Activated CD8-positive, alpha-beta T cell treated with anti-CD3 and anti-CD28 coated beads, Interleukin-2, amount 10 ng/mL, durations not matched to agents 7 days and 5 days (primary cell): ENCODE measurements at regions not wholly inside any gene's neighbourhood (a gene's known extent, or its start where the extent isn't known, plus 50 kb on each side); places are given as distances from the start of the nearest gene placed in this dataset.

Source experiments
- ATAC-seq: fragments of 150-1000 bp; cut with Tn5 transposase; one replicate; pipeline ENCODE4 v1.10.0; 2021; ENCODE audit warnings: moderate library complexity
- CTCF ChIA-PET: fragments of 350-600 bp; sonication (Branson Sonifier 250); formaldehyde crosslinking; loops from one replicate; lab custom pipeline; 2021; ENCODE audit warnings: antibody characterized with exemption; lab: Charles Lee
- POLR2A ChIA-PET: fragments of 350-600 bp; sonication (Branson Sonifier 250); formaldehyde crosslinking; loops from one replicate; lab custom pipeline; 2021; ENCODE audit warnings: antibody characterized with exemption; lab: Charles Lee
- DNase-seq: peaks from one replicate; pipeline ENCODE4 v3.0.0-alpha.2; 2020
- H3K27ac Mint-ChIP-seq: one replicate; pipeline ENCODE4 v1.8.0; 2021; ENCODE audit warnings: mild to moderate bottlenecking, mixed read lengths
- H3K27me3 Mint-ChIP-seq: one replicate; pipeline ENCODE4 v1.8.0; 2021; ENCODE audit warnings: low read depth, mixed read lengths
- H3K36me3 Mint-ChIP-seq: one replicate; pipeline ENCODE4 v1.8.0; 2021; ENCODE audit warnings: low read depth, mixed read lengths
- H3K4me1 Mint-ChIP-seq: one replicate; pipeline ENCODE4 v1.8.0; 2021; ENCODE audit warnings: low read depth, mixed read lengths
- H3K4me3 Mint-ChIP-seq: one replicate; pipeline ENCODE4 v1.8.0; 2021; ENCODE audit warnings: mild to moderate bottlenecking, mixed read lengths
- H3K9me3 Mint-ChIP-seq: one replicate; pipeline ENCODE4 v1.8.0; 2022; ENCODE audit warnings: mixed read lengths; ENCODE audit not compliant: insufficient read depth

GRCh38 chr22:49102367-49102766 lies 725.3 kb downstream of the BRD1 start:
- ATAC-seq: no peak
- Mint-ChIP-seq H3K9me3 (no peaks in the 10 kb centered on the region), H3K36me3 (no peaks in the 10 kb centered on the region), H3K27ac (no peak overlapping the region), H3K4me3 (no peak overlapping the region), H3K27me3 (no peaks in the 10 kb centered on the region), H3K4me1 (no peaks in the 10 kb centered on the region)
- POLR2A ChIA-PET: no interaction called here
- DNase-seq: no peak
- CTCF ChIA-PET: no interaction called here

- DNase-seq (no peak), ATAC-seq (no peak)
- H3K4me3 Mint-ChIP-seq: no peak overlapping the region
- CTCF ChIA-PET: no interaction called here
- no peaks in the 10 kb centered on the region for H3K36me3 Mint-ChIP-seq
- H3K4me1 Mint-ChIP-seq: no peaks in the 10 kb centered on the region
- no peaks in the 10 kb centered on the region for H3K9me3 Mint-ChIP-seq
- no peak overlapping the region for H3K27ac Mint-ChIP-seq
- H3K27me3 Mint-ChIP-seq: no peaks in the 10 kb centered on the region
- POLR2A ChIA-PET: no interaction called here
These were observed 725.8 kb downstream of the BRD1 start for GRCh38 chr22:49101873-49102272.

GRCh38 chr22:49101225-49101624 lies 726.4 kb downstream of the BRD1 start:
- H3K9me3 Mint-ChIP-seq: no peaks in the 10 kb centered on the region
- no peak for ATAC-seq

GRCh38 chr22:49100773-49101172 lies 726.9 kb downstream of the BRD1 start:
- POLR2A ChIA-PET: no interaction called here
- Mint-ChIP-seq H3K27me3 (no peaks in the 10 kb centered on the region), H3K4me3 (no peak overlapping the region), H3K9me3 (no peaks in the 10 kb centered on the region), H3K4me1 (no peaks in the 10 kb centered on the region), H3K36me3 (no peaks in the 10 kb centered on the region), H3K27ac (no peak overlapping the region)
- ATAC-seq (no peak), DNase-seq (no peak)
- CTCF ChIA-PET: no interaction called here

More at GRCh38 chr22:49101225-49101624, 726.4 kb downstream of the BRD1 start:
- POLR2A ChIA-PET: no interaction called here
- Mint-ChIP-seq H3K4me3 (no peak overlapping the region), H3K4me1 (no peaks in the 10 kb centered on the region), H3K36me3 (no peaks in the 10 kb centered on the region), H3K27ac (no peak overlapping the region), H3K27me3 (no peaks in the 10 kb centered on the region)
- CTCF ChIA-PET: no interaction called here
- DNase-seq: no peak

GRCh38 chr22:49100316-49100715 lies 727.4 kb downstream of the BRD1 start:
- H3K4me1 Mint-ChIP-seq: no peaks in the 10 kb centered on the region
- ChIA-PET POLR2A (no interaction called here), CTCF (no interaction called here)
- no peaks in the 10 kb centered on the region for H3K36me3 Mint-ChIP-seq
- H3K4me3 Mint-ChIP-seq: no peak overlapping the region
- no peak for DNase-seq
- H3K27ac Mint-ChIP-seq: no peak overlapping the region
- H3K27me3 Mint-ChIP-seq: no peaks in the 10 kb centered on the region
- H3K9me3 Mint-ChIP-seq: no peaks in the 10 kb centered on the region
- no peak for ATAC-seq

GRCh38 chr22:49099496-49100124 lies 728.1 kb downstream of the BRD1 start:
- H3K4me3 Mint-ChIP-seq: no peak overlapping the region
- H3K36me3 Mint-ChIP-seq: no peaks in the 10 kb centered on the region
- CTCF ChIA-PET: no interaction called here
- H3K9me3 Mint-ChIP-seq: no peaks in the 10 kb centered on the region
- H3K4me1 Mint-ChIP-seq: no peaks in the 10 kb centered on the region
- no peak for ATAC-seq
- DNase-seq: no peak
- no peaks in the 10 kb centered on the region for H3K27me3 Mint-ChIP-seq
- no peak overlapping the region for H3K27ac Mint-ChIP-seq
- POLR2A ChIA-PET: no interaction called here

GRCh38 chr22:49099089-49099488 lies 728.6 kb downstream of the BRD1 start:
- Mint-ChIP-seq H3K27ac (no peak overlapping the region), H3K4me3 (no peak overlapping the region), H3K4me1 (no peaks in the 10 kb centered on the region), H3K9me3 (no peaks in the 10 kb centered on the region), H3K27me3 (no peaks in the 10 kb centered on the region), H3K36me3 (no peaks in the 10 kb centered on the region)
- ChIA-PET CTCF (no interaction called here), POLR2A (no interaction called here)
- no peak for DNase-seq
- no peak for ATAC-seq

GRCh38 chr22:49097966-49098365 lies 729.7 kb downstream of the BRD1 start:
- POLR2A ChIA-PET: no interaction called here
- Mint-ChIP-seq H3K27me3 (no peaks in the 10 kb centered on the region), H3K4me1 (no peaks in the 10 kb centered on the region), H3K36me3 (no peaks in the 10 kb centered on the region), H3K9me3 (no peaks in the 10 kb centered on the region), H3K4me3 (no peak overlapping the region), H3K27ac (no peak overlapping the region)
- CTCF ChIA-PET: no interaction called here
- ATAC-seq: no peak
- no peak for DNase-seq

- Mint-ChIP-seq H3K27me3 (no peaks in the 10 kb centered on the region), H3K9me3 (no peaks in the 10 kb centered on the region), H3K4me3 (no peak overlapping the region), H3K27ac (no peak overlapping the region), H3K36me3 (no peaks in the 10 kb centered on the region), H3K4me1 (no peaks in the 10 kb centered on the region)
- DNase-seq (no peak), ATAC-seq (no peak)
- CTCF ChIA-PET: no interaction called here
- POLR2A ChIA-PET: no interaction called here
These were observed 730.3 kb downstream of the BRD1 start for GRCh38 chr22:49097171-49097925.

GRCh38 chr22:49096476-49096875 lies 731.2 kb downstream of the BRD1 start:
- DNase-seq: no peak
- H3K4me3 Mint-ChIP-seq: no peak overlapping the region
- no peaks in the 10 kb centered on the region for H3K9me3 Mint-ChIP-seq
- no peak overlapping the region for H3K27ac Mint-ChIP-seq
- H3K4me1 Mint-ChIP-seq: no peaks in the 10 kb centered on the region
- ChIA-PET CTCF (no interaction called here), POLR2A (no interaction called here)
- H3K36me3 Mint-ChIP-seq: no peaks in the 10 kb centered on the region
- ATAC-seq: no peak
- H3K27me3 Mint-ChIP-seq: no peaks in the 10 kb centered on the region

- no peaks in the 10 kb centered on the region for H3K27me3 Mint-ChIP-seq
- POLR2A ChIA-PET: no interaction called here
- DNase-seq (no peak), ATAC-seq (no peak)
- no peak overlapping the region for H3K4me3 Mint-ChIP-seq
- no peaks in the 10 kb centered on the region for H3K4me1 Mint-ChIP-seq
- CTCF ChIA-PET: no interaction called here
- H3K9me3 Mint-ChIP-seq: no peaks in the 10 kb centered on the region
- no peak overlapping the region for H3K27ac Mint-ChIP-seq
- no peaks in the 10 kb centered on the region for H3K36me3 Mint-ChIP-seq
These were observed 732.3 kb downstream of the BRD1 start for GRCh38 chr22:49095366-49095765.

- H3K4me1 Mint-ChIP-seq: no peaks in the 10 kb centered on the region
- no peak overlapping the region for H3K27ac Mint-ChIP-seq
- no peak for ATAC-seq
- ChIA-PET CTCF (no interaction called here), POLR2A (no interaction called here)
- H3K36me3 Mint-ChIP-seq: no peaks in the 10 kb centered on the region
- DNase-seq: no peak
- H3K9me3 Mint-ChIP-seq: no peaks in the 10 kb centered on the region
- H3K27me3 Mint-ChIP-seq: no peaks in the 10 kb centered on the region
- no peak overlapping the region for H3K4me3 Mint-ChIP-seq
These were observed 732.8 kb downstream of the BRD1 start for GRCh38 chr22:49094858-49095257.
